Cardiac fibroblast (primary cell): ENCODE measurements at regions not wholly inside any gene's neighbourhood (a gene's known extent, or its start where the extent isn't known, plus 50 kb on each side); places are given as distances from the start of the nearest gene placed in this dataset.

Experiments
- DNase-seq, 2 donors: peaks; one replicate each; pipeline versions ENCODE4 v3.0.0 to v3.0.0-alpha.2; 2010; ENCODE audit warnings: low read depth in 2 of 2
- H3K4me3 ChIP-seq, 2 donors: replicated peaks in 1 of 2; 1 replicate in 1 of 2; 2 replicates in 1 of 2; pipeline ENCODE4 v1.5.1; 2011; ENCODE audit warnings: low read depth in 2 of 2, low read length in 2 of 2, mild to moderate bottlenecking in 2 of 2, moderate library complexity in 1 of 2
- CTCF ChIP-seq: IDR thresholded peaks from one replicate; pipeline ENCODE4 v1.5.1; 2011; ENCODE audit warnings: low read depth, mild to moderate bottlenecking, low read length, inconsistent platforms

DNA sequence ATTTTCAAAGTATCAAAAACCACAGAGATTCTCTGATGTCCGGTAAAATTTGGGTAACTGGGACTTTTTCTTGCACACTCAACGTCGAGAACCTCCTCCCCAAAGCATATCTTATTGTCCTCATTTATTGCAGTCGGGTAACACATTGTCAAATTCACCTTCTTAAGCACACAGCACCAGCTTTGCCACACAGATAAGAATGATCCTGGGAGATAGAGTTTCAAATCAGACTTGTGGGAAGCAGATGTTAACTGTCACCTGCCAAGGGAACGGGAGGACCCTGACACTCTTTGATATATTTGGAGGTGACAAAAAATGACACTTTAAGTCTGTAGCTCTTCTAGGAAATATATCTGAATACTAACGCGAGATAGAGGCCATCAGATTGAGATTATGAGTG, 282.1 kb upstream of the BMP2 start:
- H3K4me3 ChIP-seq = no peak overlapping the region
- TF ChIP-seq CTCF = no peak
- DNase-seq = no peak

DNA sequence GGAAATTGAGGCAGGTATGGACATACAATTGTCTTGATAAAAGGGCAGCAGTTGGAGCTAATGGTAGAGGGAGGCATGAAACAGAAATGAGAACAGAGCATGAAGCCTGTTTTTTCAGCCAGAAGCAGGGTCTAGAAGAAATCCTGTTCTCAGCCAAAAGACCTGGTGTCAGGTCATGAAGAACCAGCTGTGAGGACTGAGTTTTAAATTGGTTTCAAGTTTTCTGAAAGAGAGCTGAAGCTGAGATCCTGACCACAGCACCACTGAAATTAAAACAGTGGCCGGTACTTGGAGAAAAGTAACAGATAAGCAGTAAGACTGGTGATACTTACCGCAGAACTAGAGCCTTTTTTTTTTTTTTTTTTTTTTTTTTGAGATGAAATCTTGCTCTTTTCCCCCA, 283.8 kb upstream of the BMP2 start:
- DNase-seq = no peak
- H3K4me3 ChIP-seq = no peak overlapping the region
- no peak for TF ChIP-seq CTCF

DNA sequence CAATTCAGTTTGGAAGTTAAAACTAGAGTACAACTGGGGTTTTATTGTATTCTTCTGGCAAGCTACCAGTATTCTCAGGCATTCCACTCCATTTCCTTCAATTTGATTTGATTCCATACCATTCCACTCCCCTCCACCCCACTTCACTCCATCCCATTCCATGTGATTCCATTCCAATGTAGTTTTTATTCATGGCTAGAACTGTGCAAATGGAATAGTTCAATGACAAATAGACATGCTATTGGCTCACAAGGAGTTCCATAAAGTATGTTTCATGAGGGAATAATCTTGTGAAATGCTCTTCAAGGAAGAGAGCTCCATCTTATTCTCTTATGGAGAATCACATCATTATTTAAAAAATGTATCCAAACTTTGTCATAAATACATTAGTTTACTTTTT, 285.0 kb upstream of the BMP2 start:
- DNase-seq = no peak
- no peak for TF ChIP-seq CTCF
- H3K4me3 ChIP-seq = no peak overlapping the region

GRCh38 chr20:6480328-6481200, 286.9 kb upstream of the BMP2 start:
- no peak overlapping the region for H3K4me3 ChIP-seq
- no peak for DNase-seq
- no peak for TF ChIP-seq CTCF

DNA sequence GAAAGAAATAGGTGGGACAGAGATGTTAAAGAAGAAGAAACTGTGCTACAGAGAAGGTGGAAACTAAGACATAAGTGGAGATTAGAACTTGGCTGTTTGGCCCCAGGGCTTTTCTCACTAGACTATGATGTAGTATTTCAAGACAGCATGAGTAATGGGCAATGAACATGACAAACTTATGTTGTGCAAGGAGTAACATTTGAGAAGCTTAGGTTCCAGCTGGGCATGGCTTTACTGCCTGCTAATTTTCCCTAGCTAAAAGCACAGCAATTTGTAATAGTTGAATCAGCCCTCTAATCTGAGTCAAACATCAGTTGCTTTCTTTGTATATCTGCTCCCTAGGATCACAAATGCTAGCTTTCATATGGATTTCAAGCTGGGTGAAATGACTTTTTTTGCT, 294.3 kb upstream of the BMP2 start:
- TF ChIP-seq CTCF = no peak
- peak; percentile 17 to 85 for DNase-seq
- H3K4me3 ChIP-seq = no peak overlapping the region

- TF ChIP-seq CTCF = no peak
- no peak overlapping the region for H3K4me3 ChIP-seq
- DNase-seq = no peak
Measured at GRCh38 chr20:6471871-6472270, 295.6 kb upstream of the BMP2 start.
